IPS-NIHi11 (cell line): ENCODE measurements at regions not wholly inside any gene's neighbourhood (a gene's known extent, or its start where the extent isn't known, plus 50 kb on each side); places are given as distances from the start of the nearest gene placed in this dataset.
A peak's percentile ranks its signal among the peaks of the same experiment; 100 is the strongest.

Source experiments
- DNase-seq: peaks from one replicate; pipeline ENCODE4 v3.0.0; 2012; ENCODE audit warnings: mixed read lengths, low spot score

DNA sequence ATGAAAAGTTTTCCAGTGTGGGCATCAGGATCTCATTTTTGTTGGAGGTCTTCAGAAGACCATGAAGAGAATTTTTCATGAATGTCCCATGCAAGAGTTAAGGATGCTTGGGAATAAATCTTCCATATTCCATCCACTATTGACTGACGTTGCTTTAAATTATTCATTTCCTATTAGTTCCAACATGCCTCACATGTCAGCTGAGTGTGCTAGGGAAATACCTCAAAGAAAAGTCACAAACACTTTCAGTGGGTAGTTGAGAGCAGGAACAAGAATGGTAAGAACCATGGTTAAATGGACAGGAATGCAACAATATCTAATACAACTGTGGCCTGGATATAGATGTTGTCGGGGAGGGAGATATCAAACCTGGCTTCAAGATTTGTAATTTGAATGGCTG is 610.1 kb downstream of the TECRL start:
- DNase-seq, result no peak

DNA sequence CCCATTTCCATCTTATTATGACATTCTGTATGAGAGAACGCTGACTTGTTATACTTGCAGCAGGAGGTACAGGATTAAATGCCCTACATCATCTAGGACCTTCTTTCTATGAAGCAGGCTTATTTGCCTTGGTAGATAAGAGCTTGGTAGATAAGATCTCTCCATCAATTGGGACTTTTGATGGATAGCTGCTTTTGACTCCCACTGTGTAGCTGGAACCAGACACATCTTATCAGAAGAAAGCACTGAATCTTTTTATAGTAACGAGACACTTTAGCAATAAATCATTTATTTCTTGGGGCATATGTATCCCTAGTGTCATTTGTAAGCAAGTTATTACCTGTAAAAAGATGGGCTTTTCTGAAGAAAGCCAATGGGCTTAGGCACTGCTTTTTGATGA is 613.9 kb downstream of the TECRL start:
- DNase-seq, result no peak

DNA sequence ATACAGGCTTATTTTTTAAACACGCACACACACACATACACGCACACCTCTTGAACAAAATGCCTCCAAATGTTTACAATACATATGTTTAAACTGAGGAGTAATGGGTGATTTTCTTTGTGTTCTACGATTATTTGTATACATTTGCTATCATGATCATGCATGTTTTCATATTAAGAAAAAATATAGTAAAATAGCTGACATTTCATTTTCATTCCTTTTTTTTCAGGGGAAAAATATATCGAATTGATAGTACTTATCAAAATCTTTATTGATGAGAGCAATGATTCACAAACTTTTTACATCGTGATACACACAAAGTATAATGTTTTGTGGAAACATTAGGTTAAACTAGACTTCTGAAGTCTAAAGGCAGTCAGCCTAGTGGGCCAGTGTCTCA is 618.9 kb downstream of the TECRL start:
- DNase-seq, result no peak

DNA sequence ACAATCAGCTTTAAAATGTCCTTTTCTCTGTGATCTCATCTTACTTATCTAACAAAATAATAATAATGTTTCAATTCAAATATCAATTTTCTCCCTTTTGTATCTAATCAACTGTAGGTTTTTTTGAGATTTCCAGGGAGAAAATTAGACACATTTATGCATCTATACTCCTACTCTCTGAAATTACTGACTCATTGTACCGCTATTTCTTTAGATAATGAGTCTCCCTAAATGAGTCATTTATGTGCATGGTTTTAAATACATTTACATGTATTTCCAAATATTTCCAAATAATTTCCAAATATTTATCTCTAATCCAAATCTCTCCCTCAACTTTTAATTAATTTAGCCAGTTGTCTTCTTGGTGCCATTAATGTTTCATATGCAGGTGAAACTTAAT is 621.0 kb downstream of the TECRL start:
- DNase-seq, result no peak

- DNase-seq, result no peak
Measured at GRCh38 chr4:63787326-63787725, 621.9 kb downstream of the TECRL start.

- DNase-seq, result no peak
Measured at GRCh38 chr4:63786171-63786570, 623.1 kb downstream of the TECRL start.

DNA sequence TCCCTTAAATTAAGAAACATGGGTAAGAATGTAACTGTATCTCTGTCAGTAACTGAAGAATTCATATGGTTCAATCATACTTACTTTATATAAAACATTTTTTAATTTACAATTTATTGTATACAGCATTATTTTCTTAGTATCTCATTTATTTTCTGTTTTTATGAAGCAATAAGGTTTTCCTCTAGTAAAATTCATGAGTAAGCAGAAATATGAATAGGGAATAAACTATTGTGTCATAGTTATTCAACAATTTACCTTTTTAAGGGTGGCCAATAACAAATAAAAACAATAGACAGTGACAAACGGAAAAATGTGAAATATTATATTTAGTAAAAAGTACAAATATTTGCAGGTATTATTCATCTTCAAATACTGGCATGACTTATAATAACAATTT is 624.4 kb downstream of the TECRL start:
- no peak for DNase-seq

DNA sequence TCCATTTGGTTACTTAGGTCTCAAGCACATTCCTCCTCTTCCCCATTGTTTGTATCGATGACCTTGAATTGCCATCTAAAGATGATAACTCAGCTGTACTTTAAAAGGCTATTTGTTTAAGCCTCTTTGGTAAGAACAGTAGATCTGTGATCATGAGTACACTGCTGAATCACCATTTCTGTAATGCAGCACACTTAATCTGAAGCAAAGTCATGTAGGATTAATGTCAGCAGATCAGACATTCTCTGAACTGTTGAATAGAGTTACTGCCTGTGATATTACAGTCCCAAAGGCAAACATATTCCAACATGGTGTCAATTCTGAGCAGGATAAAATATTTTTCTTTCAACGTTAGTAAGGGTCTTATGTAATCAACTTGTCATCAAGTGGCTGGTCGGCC is 631.6 kb downstream of the TECRL start:
- DNase-seq, result no peak

GRCh38 chr4:63764400-63764799 is 644.9 kb downstream of the TECRL start:
- no peak for DNase-seq

DNA sequence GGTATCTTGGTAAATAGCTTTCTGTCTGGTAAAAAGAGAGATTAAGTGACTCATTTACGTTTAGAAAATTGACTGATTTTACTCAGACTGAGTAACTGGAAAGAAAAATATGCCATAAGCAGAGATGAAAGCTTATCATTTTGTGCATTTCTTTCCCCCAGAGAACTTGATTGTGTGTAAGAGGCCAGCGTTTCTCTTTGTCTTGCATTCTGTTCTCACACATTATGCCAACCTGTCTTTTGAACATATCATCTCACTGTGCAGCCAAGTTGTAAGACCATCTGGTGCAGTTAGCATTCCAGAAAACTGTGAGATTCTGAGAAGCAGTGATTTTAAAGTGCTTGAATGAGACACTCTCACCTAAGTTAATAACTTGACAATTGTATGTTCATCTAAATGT is 651.3 kb downstream of the TECRL start:
- DNase-seq, result no peak

DNA sequence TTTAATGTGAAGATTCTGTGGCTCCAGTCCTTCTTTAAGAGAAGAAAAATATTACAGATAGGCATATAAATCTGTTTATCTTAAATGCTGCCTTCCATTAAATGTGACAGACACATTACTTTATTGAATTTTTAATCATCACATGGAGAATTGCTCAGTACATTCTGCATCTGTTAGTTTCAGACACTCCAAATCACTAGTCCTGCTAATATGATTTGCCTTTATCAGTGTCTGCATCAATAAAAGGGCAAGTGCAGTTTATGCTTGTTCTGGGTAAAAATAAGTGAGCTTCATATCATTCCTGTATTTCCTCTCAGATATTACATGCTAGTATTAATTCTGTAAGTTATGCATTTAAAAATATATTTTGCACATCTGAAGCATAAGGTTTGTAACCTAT is 666.4 kb downstream of the TECRL start:
- no peak for DNase-seq

GRCh38 chr4:63729519-63729918 is 679.7 kb downstream of the TECRL start:
- no peak for DNase-seq

DNA sequence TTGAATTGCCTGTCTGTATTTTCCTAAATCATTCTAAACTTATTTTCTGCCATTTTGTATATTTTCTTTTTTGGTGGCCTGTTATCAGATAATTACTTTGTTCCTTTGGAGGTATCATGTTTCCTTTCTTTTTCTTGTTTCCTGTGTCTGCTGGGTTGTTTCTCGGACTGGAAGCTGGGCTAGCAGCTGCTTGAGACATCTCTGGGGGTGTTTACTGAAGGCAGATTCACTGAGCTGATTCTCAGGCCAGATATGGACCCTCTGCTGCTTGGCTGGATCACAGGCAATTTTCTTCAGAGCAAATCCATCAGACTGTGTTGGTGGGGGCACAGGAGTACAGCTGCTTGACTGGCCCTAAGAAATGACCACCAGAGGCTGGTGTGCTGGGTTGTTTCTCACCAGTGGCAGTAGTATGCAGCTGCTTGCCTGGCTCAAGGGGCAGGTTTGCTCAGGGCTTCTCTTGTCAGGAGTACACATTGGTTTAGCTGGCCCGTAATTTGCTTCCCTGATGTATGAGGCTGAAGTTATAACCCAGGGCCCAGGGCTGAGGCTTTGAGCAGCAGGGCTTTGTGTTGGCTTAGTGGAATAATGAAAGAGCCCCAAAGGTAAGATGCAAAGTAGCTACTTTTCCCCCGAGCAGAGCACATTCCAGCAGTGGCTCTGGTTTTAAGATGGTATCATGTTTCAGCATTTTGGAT is 680.6 kb downstream of the TECRL start:
- peak; percentile 11 for DNase-seq

- peak; percentile 22 for DNase-seq
Measured at GRCh38 chr4:63717384-63717783, 691.9 kb downstream of the TECRL start.

GRCh38 chr4:63708661-63709060 is 700.6 kb downstream of the TECRL start:
- DNase-seq, result no peak

GRCh38 chr4:63700569-63700968 is 708.7 kb downstream of the TECRL start:
- DNase-seq, result no peak

- no peak for DNase-seq
Measured at GRCh38 chr4:63693321-63693720, 715.9 kb downstream of the TECRL start.

- DNase-seq, result no peak
Measured at GRCh38 chr4:63678358-63678931, 730.8 kb downstream of the TECRL start.

GRCh38 chr4:63670735-63671134 is 738.5 kb downstream of the TECRL start:
- no peak for DNase-seq

- no peak for DNase-seq
Measured at GRCh38 chr4:63663870-63664269, 745.4 kb downstream of the TECRL start.

DNA sequence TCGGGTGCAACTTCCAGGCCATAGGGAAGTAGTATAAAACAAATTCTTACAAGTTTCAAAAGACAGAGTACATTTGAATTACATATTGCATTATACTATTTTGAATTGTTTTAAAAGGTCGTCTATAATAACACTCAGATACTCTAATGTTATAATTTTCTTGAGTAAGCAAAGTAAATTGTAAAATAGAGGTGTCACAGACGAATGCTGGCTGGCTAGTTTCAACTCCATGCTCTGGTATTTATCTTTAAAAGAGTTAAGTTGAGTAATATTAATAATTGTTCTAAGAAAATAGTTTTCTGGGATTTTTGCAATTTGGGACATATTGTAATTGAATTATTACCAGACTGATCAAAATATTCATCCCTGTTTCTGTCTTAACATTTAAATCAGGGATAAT is 764.9 kb downstream of the TECRL start:
- no peak for DNase-seq

GRCh38 chr4:63637270-63637669 is 772.0 kb downstream of the TECRL start:
- no peak for DNase-seq

DNA sequence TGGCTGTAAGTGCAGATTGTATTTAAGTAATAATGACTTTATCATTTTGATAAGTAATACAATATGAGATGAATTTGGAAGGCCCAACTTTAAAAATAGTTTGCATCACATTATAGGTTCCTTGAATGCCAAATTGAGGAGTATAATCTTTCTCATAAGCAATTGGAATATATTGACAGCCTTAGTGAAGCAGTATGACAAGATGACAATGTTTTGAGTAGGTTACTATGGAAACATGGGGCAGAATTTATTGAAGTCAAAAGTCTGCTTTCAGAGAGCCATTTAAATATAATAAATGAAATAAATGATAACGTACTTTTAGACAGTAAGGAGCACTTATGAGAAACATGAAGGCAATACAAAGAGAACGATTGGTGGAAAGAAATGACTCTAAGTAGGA is 776.4 kb downstream of the TECRL start:
- DNase-seq, result no peak

DNA sequence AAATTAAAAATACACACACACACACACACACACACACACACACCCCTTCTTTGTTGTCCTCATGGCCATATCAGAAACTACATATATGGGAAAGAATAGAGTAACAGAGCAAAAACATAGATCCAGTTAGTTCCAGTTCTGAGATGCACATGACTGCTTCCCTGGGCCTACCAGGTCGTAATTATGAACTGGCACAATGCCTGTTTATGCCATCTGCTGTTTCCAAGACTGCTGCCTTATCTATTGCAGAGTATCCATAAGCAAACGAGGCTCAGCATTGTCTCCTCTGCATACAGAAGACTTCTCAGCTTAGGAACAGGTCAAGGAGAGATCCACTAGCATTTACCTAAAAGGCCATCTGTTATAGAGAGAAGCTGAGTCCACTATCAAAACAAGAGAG is 789.0 kb downstream of the TECRL start:
- DNase-seq, result no peak
